ENCODE measurements at regions not wholly inside any gene's neighbourhood (a gene's known extent, or its start where the extent isn't known, plus 50 kb on each side); places are given as distances from the start of the nearest gene placed in this dataset.

DNA sequence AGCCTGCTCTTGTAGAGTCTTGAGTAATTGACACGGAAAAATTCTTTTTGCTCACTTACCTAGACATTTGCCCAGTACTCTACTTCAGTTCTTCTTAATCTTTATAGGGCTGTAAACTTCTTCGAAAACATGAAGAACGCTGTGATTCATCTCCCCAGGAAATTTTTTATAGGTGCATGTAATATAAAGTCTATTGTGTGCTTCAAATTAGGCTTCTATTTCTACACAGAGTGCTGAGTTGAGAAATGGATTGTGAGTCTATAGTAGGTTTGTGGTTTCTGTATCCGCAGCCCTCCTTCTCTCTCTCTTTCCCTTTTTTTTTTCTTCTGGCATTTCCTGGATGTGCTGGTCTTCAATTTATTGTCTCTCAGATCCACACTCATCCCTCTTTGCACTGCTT, 183.3 kb upstream of the DCBLD2 start:
- Histone ChIP-seq H3K27me3 (ENCODE audit: control insufficient read depth in 1 of 2, insufficient read depth in 2 of 2, low read length in 2 of 2) (no peaks in the 10 kb centered on the region), H3K4me3 (ENCODE audit: low read length) (no peak overlapping the region), H3K36me3 (ENCODE audit: insufficient read depth, low read length) (no peaks in the 10 kb centered on the region), H3K9me3 (ENCODE audit: control insufficient read depth in 1 of 2, insufficient read depth in 1 of 2, low read length in 2 of 2) (no peaks in the 10 kb centered on the region), H3K4me1 (ENCODE audit: insufficient read depth, low read length) (no peaks in the 10 kb centered on the region), H3K27ac (ENCODE audit: low read depth in 1 of 2, low read length in 2 of 2) (no peak overlapping the region)
- TF ChIP-seq CTCF (IDR thresholded peaks at IDR 0.05), result no peak
- H3K27ac Mint-ChIP-seq, result no peak overlapping the region
- no peaks in the 10 kb centered on the region for H3K9me3 Mint-ChIP-seq
- no peak for ATAC-seq (ENCODE audit: poor library complexity)
- no peaks in the 10 kb centered on the region for H3K36me3 Mint-ChIP-seq (ENCODE audit: low read depth)
- no peaks in the 10 kb centered on the region for H3K4me1 Mint-ChIP-seq (ENCODE audit: low read depth)
- H3K27me3 Mint-ChIP-seq, result peaks cover 12% of the 10 kb centered on the region
- ChIA-PET CTCF (interaction anchor here (1.4 kb wide), 1 partner anchor 8 kb away, joined by 3 read pairs; no protein-coding TSS in a partner anchor), POLR2A (no interaction called here)
- intact Hi-C loops (cut with DNase I, micrococcal nuclease), result no loop called here
- no peak for DNase-seq
- no peak overlapping the region for H3K4me3 Mint-ChIP-seq

DNA sequence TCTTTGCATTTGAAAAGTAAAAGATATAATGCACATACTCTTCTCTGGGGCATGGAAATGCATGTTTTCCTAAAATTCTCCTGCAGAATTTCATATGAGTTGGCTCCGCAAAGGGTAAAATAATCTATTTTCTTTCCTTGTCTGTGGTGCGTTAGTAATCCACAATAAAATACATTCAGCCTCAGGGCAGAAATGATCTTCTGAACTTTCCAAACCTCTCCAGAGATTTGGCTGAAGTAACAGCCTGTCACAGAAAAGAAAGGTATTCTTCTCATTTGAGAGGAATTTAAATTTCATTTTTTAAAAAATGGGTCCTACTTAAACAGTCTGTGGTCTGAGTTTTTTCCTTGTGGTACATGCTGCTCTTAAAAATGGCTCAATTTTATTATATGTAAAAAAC, 182.7 kb upstream of the DCBLD2 start:
- Mint-ChIP-seq H3K9me3 (no peaks in the 10 kb centered on the region), H3K4me3 (no peak overlapping the region), H3K27me3 (peaks cover 12% of the 10 kb centered on the region), H3K27ac (no peak overlapping the region), H3K4me1 (ENCODE audit: low read depth) (no peaks in the 10 kb centered on the region), H3K36me3 (ENCODE audit: low read depth) (no peaks in the 10 kb centered on the region)
- Histone ChIP-seq H3K27ac (ENCODE audit: low read depth in 1 of 2, low read length in 2 of 2) (no peak overlapping the region), H3K27me3 (ENCODE audit: control insufficient read depth in 1 of 2, insufficient read depth in 2 of 2, low read length in 2 of 2) (no peaks in the 10 kb centered on the region), H3K4me1 (ENCODE audit: insufficient read depth, low read length) (no peaks in the 10 kb centered on the region), H3K4me3 (ENCODE audit: low read length) (no peak overlapping the region), H3K36me3 (ENCODE audit: insufficient read depth, low read length) (no peaks in the 10 kb centered on the region), H3K9me3 (ENCODE audit: control insufficient read depth in 1 of 2, insufficient read depth in 1 of 2, low read length in 2 of 2) (no peaks in the 10 kb centered on the region)
- DNase-seq (no peak), ATAC-seq (ENCODE audit: poor library complexity) (no peak)
- intact Hi-C loops (cut with DNase I, micrococcal nuclease), result no loop called here
- POLR2A ChIA-PET, result no interaction called here
- TF ChIP-seq CTCF (IDR thresholded peaks at IDR 0.05), result no peak
- CTCF ChIA-PET, result no interaction called here

DNA sequence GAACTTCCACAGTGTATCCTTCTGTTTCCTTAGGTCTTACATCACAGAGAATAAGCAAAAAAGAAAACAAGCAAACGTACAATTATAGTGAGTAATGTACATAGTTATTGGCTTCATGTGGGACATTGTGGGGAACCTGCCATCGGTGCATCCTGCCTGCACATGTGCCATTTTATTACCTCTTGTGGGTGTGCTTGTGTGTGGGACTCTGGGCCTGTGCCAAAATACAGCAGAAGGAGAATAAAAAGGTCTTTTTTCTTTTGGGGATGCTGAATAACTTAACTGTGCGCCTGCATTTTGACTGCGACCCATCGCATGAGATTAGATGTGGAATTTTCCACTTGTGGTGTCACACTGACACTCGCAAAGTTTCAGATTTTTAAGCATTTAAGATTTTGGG, 169.6 kb upstream of the DCBLD2 start:
- H3K27ac Mint-ChIP-seq, result no peak overlapping the region
- POLR2A ChIA-PET, result no interaction called here
- no peaks in the 10 kb centered on the region for H3K36me3 Mint-ChIP-seq (ENCODE audit: low read depth)
- peaks cover 2% of the 10 kb centered on the region for H3K9me3 Mint-ChIP-seq
- ATAC-seq (ENCODE audit: poor library complexity), result no peak
- intact Hi-C loops (cut with DNase I, micrococcal nuclease), result no loop called here
- H3K4me1 ChIP-seq (ENCODE audit: insufficient read depth, low read length), result no peaks in the 10 kb centered on the region
- H3K27me3 ChIP-seq (ENCODE audit: control insufficient read depth in 1 of 2, insufficient read depth in 2 of 2, low read length in 2 of 2), result no peaks in the 10 kb centered on the region
- no peak overlapping the region for H3K27ac ChIP-seq (ENCODE audit: low read depth in 1 of 2, low read length in 2 of 2)
- H3K4me3 ChIP-seq (ENCODE audit: low read length), result no peak overlapping the region
- no peaks in the 10 kb centered on the region for H3K36me3 ChIP-seq (ENCODE audit: insufficient read depth, low read length)
- no peak for DNase-seq
- CTCF ChIA-PET, result no interaction called here
- TF ChIP-seq CTCF (IDR thresholded peaks at IDR 0.05), result no peak
- H3K9me3 ChIP-seq (ENCODE audit: control insufficient read depth in 1 of 2, insufficient read depth in 1 of 2, low read length in 2 of 2), result no peaks in the 10 kb centered on the region
- no peaks in the 10 kb centered on the region for H3K4me1 Mint-ChIP-seq (ENCODE audit: low read depth)
- H3K4me3 Mint-ChIP-seq, result no peak overlapping the region
- H3K27me3 Mint-ChIP-seq, result no peaks in the 10 kb centered on the region

All from CD4-positive, alpha-beta T cell (primary cell).